Testis (tissue), 2 donors: ENCODE measurements at regions not wholly inside any gene's neighbourhood (a gene's known extent, or its start where the extent isn't known, plus 50 kb on each side); places are given as distances from the start of the nearest gene placed in this dataset.

ENCODE experiments used
- DNase-seq: peaks from one replicate; pipeline ENCODE4 v3.0.0-alpha.2; 2019
- H3K27ac ChIP-seq, 2 donors: fragments of 200-600 bp; sonication (generic); one replicate each; pipeline ENCODE4 v1.5.1; 2019
- H3K27me3 ChIP-seq: fragments of 200-600 bp; sonication (generic); one replicate; pipeline ENCODE4 v1.5.1; 2019
- H3K36me3 ChIP-seq: fragments of 200-600 bp; sonication (generic); one replicate; pipeline ENCODE4 v1.5.1; 2017; ENCODE audit warnings: low read depth; ENCODE audit errors: missing control alignments
- H3K4me1 ChIP-seq: fragments of 200-600 bp; sonication (generic); one replicate; pipeline ENCODE4 v1.5.1; 2019
- H3K4me3 ChIP-seq, 2 donors: fragments of 200-600 bp; sonication (generic); one replicate each; pipeline ENCODE4 v1.5.1; 2017 to 2019
- H3K9me3 ChIP-seq: fragments of 200-600 bp; sonication (generic); one replicate; pipeline ENCODE4 v1.5.1; 2017
- CTCF ChIP-seq, 3 experiments: fragments of 450-650 bp in 2 of 3; fragments of 200-600 bp in 1 of 3; sonication (generic) in 1 of 3; IDR thresholded peaks; one replicate each; pipeline ENCODE4 v1.5.1; 2016 to 2019; ENCODE audit warnings: antibody characterized with exemption in 3 of 3, mild to moderate bottlenecking in 2 of 3, moderate library complexity in 1 of 3
- POLR2A ChIP-seq: fragments of 450-650 bp; IDR thresholded peaks from one replicate; pipeline ENCODE4 v1.6.1; 2017; ENCODE audit warnings: antibody characterized with exemption, mild to moderate bottlenecking, moderate library complexity
- WGBS, 2 donors: methylation state at CpG; one replicate each; pipeline ENCODE4 v1.1.5; 2018; 5-methylcytosine and 5-hydroxymethylcytosine counted together
- intact Hi-C: fragments of 100-400 bp; cut with DNase I; formaldehyde crosslinking; loops from one replicate; pipeline ENCODE4 v1.15.1; 2023; ENCODE audit warnings: low total_unique reads

- intact Hi-C loops = no loop called here
- Histone ChIP-seq H3K36me3 (no peaks in the 10 kb centered on the region), H3K9me3 (no peaks in the 10 kb centered on the region), H3K27me3 (no peaks in the 10 kb centered on the region), H3K4me3 (no peak overlapping the region), H3K27ac (no peak overlapping the region), H3K4me1 (peaks cover 8% of the 10 kb centered on the region)
- DNase-seq = no peak
- WGBS, 2 donors = 86 to 90% methylated on average over 2 of the region's 2 CpGs
- no peak for TF ChIP-seq CTCF (IDR thresholded peaks at IDR 0.05)
- TF ChIP-seq POLR2A = no peak
Observed at GRCh38 chr5:82389347-82389746, 111.2 kb upstream of the RPS23 start.

DNA sequence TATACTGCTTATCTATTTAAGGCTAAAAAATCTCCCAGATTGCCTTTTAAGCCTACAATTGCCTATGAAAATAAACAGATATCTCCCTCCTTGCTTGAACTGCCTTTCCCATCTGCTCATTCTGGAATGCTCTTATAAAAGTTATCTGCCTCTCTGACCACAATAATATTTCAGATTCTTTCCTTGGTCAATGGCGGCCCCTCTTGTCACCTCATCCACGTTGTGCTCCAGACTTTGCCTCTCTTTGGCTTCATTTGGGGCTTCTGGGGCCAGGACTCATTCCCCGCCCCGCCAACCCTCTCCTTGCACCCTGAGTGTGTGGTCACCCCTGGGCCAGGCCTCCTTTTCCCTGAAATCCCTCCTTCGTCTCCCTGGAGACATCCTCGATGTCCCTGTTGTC is 110.0 kb upstream of the RPS23 start:
- 62 to 67% methylated on average over 6 of the region's 6 CpGs for WGBS, 2 donors
- no peaks in the 10 kb centered on the region for H3K27me3 ChIP-seq
- no peak overlapping the region for H3K27ac ChIP-seq
- H3K36me3 ChIP-seq = no peaks in the 10 kb centered on the region
- no peaks in the 10 kb centered on the region for H3K9me3 ChIP-seq
- no peak for TF ChIP-seq POLR2A
- TF ChIP-seq CTCF (IDR thresholded peaks at IDR 0.05) = no peak
- DNase-seq = no peak
- no peak overlapping the region for H3K4me3 ChIP-seq
- intact Hi-C loops = no loop called here
- H3K4me1 ChIP-seq = peaks cover 11% of the 10 kb centered on the region

DNA sequence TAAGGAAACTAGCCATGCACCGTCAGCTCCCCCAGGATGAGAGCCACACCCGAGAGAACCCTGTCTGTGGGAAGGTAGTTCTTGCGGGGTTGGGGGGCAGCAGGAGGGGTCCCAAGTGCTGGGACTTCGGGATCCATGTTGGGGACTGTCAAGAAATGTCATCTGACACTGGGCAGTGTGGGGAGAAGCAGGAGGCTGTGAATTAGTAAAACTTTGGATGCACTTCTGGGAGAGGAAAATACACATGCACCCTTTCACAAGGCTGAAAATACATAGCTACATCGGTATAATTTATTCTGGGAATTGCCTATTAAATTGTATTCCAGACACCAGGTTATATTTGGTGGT is 109.6 kb upstream of the RPS23 start:
- Histone ChIP-seq H3K27ac (peak overlapping the region in 1 of 2 donors; percentile 46), H3K4me1 (peaks cover 12% of the 10 kb centered on the region), H3K27me3 (no peaks in the 10 kb centered on the region), H3K36me3 (no peaks in the 10 kb centered on the region), H3K9me3 (no peaks in the 10 kb centered on the region), H3K4me3 (no peak overlapping the region)
- TF ChIP-seq POLR2A = no peak
- TF ChIP-seq CTCF (IDR thresholded peaks at IDR 0.05) = no peak
- intact Hi-C loops = no loop called here
- WGBS, 2 donors = 59 to 63% methylated on average over 5 of the region's 5 CpGs
- no peak for DNase-seq

GRCh38 chr5:82387001-82387818 is 109.1 kb upstream of the RPS23 start:
- TF ChIP-seq CTCF (IDR thresholded peaks at IDR 0.05) (no peak), POLR2A (no peak)
- H3K9me3 ChIP-seq = no peaks in the 10 kb centered on the region
- DNase-seq = no peak
- H3K36me3 ChIP-seq = no peaks in the 10 kb centered on the region
- H3K4me1 ChIP-seq = peaks cover 12% of the 10 kb centered on the region
- H3K27ac ChIP-seq = peak overlapping the region in 1 of 2 donors; percentile 46
- H3K27me3 ChIP-seq = no peaks in the 10 kb centered on the region
- H3K4me3 ChIP-seq = no peak overlapping the region
- intact Hi-C loops = no loop called here
- 55 to 60% methylated on average over 8 of the region's 8 CpGs for WGBS, 2 donors

GRCh38 chr5:82386576-82386975 is 108.4 kb upstream of the RPS23 start:
- DNase-seq = no peak
- intact Hi-C loops = no loop called here
- H3K36me3 ChIP-seq = no peaks in the 10 kb centered on the region
- no peak for TF ChIP-seq POLR2A
- no peak for TF ChIP-seq CTCF (IDR thresholded peaks at IDR 0.05)
- H3K27ac ChIP-seq = peak overlapping the region in 1 of 2 donors; percentile 46
- no peaks in the 10 kb centered on the region for H3K27me3 ChIP-seq
- H3K4me3 ChIP-seq = no peak overlapping the region
- 40 to 64% methylated on average over 2 of the region's 2 CpGs for WGBS, 2 donors
- no peaks in the 10 kb centered on the region for H3K9me3 ChIP-seq
- peaks cover 12% of the 10 kb centered on the region for H3K4me1 ChIP-seq
